A549 (cell line): ENCODE measurements at regions not wholly inside any gene's neighbourhood (a gene's known extent, or its start where the extent isn't known, plus 50 kb on each side); places are given as distances from the start of the nearest gene placed in this dataset.

ENCODE experiments used
- ATAC-seq, 2 experiments: fragments of 200-7000 bp in 1 of 2; fragments of >200 bp in 1 of 2; cut with Nextera tagmentation in 1 of 2; cut with Tn5 transposase in 1 of 2; 3 replicates each; pipeline versions ENCODE4 v1.8.0 to v1.9.1; 2018 to 2020; ENCODE audit warnings: mild to moderate bottlenecking in 1 of 2, moderate library complexity in 1 of 2
- CTCF ChIA-PET: fragments of 300-600 bp; sonication (Branson Sonifier 250); formaldehyde crosslinking; extraction: SDS; loops from one replicate; lab custom pipeline; 2021; ENCODE audit warnings: antibody characterized with exemption, inconsistent platforms; lab: Yijun Ruan, JAX
- POLR2A ChIA-PET: fragments of 350-600 bp; formaldehyde crosslinking; extraction: SDS; loops from one replicate; lab custom pipeline; 2021; ENCODE audit warnings: antibody characterized with exemption, inconsistent platforms; lab: Yijun Ruan, JAX
- DNase-seq, 2 experiments: peaks; one replicate each; pipeline versions ENCODE4 v3.0.0 to v3.0.0-alpha.2; 2011 to 2016; ENCODE audit warnings: low read depth in 1 of 2, low spot score in 1 of 2
- FAIRE-seq: peaks from 2 replicates; lab custom pipeline; 2011; peaks lifted over from hg19 to GRCh38; lab: Jason Lieb, UNC
- H3K27ac ChIP-seq, 2 experiments: fragments of >200 bp; sonication (Bioruptor Twin); formaldehyde crosslinking; 3 replicates each; pipeline ENCODE4 v1.5.1; 2016 to 2017
- H3K4me1 ChIP-seq: fragments of >200 bp; sonication (Bioruptor Twin); formaldehyde crosslinking; 3 replicates; pipeline ENCODE4 v1.6.1; 2016
- H3K4me2 ChIP-seq: fragments of >200 bp; sonication (Bioruptor Twin); formaldehyde crosslinking; 3 replicates; pipeline ENCODE4 v1.6.1; 2016
- H3K4me3 ChIP-seq: fragments of >200 bp; sonication (Bioruptor Twin); formaldehyde crosslinking; 3 replicates; pipeline ENCODE4 v1.5.1; 2016
- H3K9me3 ChIP-seq: fragments of >200 bp; sonication (Bioruptor Twin); formaldehyde crosslinking; 3 replicates; pipeline ENCODE4 v1.6.1; 2016
- CBX2 ChIP-seq: fragments of 200-600 bp; sonication (generic); IDR thresholded peaks from 2 replicates; pipeline ENCODE4 v1.6.1; 2016; ENCODE audit warnings: low read depth, mild to moderate bottlenecking, borderline replicate concordance
- CHD4 ChIP-seq: fragments of 200-600 bp; sonication (generic); IDR thresholded peaks from 2 replicates; pipeline ENCODE4 v1.6.1; 2016; ENCODE audit warnings: antibody characterized with exemption, mild to moderate bottlenecking, borderline replicate concordance
- EP300 ChIP-seq, 2 experiments: fragments of >200 bp; sonication (Bioruptor Twin); formaldehyde crosslinking; IDR thresholded peaks; 2 replicates in 1 of 2; 3 replicates in 1 of 2; pipeline ENCODE4 v1.6.1; 2016 to 2017
- FOSB ChIP-seq: fragments of 250-450 bp; sonication (Bioruptor Pico); IDR thresholded peaks from 2 replicates; pipeline ENCODE4 v1.5.0; 2020; ENCODE audit warnings: mild to moderate bottlenecking, moderate library complexity
- HOXB5 ChIP-seq: fragments of 250-450 bp; sonication (Bioruptor Pico); IDR thresholded peaks from 2 replicates; pipeline ENCODE4 v1.5.0; 2020; ENCODE audit warnings: mild to moderate bottlenecking, moderate library complexity
- MAZ ChIP-seq: fragments of 150-350 bp; IDR thresholded peaks from 2 replicates; pipeline ENCODE4 v1.6.1; 2014; ENCODE audit warnings: antibody characterized with exemption, low read depth, low read length, borderline replicate concordance
- MYC ChIP-seq: IDR thresholded peaks from 2 replicates; pipeline ENCODE4 v1.6.1; 2012; ENCODE audit warnings: mild to moderate bottlenecking, inconsistent platforms, low read length, improper control_type of control experiment, borderline replicate concordance
- NFE2L2 ChIP-seq: fragments of 150-350 bp; conservative IDR thresholded peaks from 2 replicates; pipeline ENCODE4 v1.6.1; 2014; ENCODE audit warnings: low read length
- RNF2 ChIP-seq: fragments of 200-600 bp; sonication (generic); IDR thresholded peaks from 2 replicates; pipeline ENCODE4 v1.6.1; 2016; ENCODE audit warnings: low read depth, mild to moderate bottlenecking, antibody characterized with exemption, moderate library complexity, borderline replicate concordance
- SREBF2 ChIP-seq: fragments of 450-650 bp; IDR thresholded peaks from 2 replicates; pipeline ENCODE4 v1.6.1; 2014; ENCODE audit warnings: mild to moderate bottlenecking, moderate library complexity
- ZC3H11A ChIP-seq: fragments of 450-650 bp; IDR thresholded peaks from 2 replicates; pipeline ENCODE4 v1.6.1; 2014; ENCODE audit warnings: antibody characterized with exemption, mild to moderate bottlenecking
- ZFP36 ChIP-seq: fragments of 450-650 bp; IDR thresholded peaks from 2 replicates; pipeline ENCODE4 v1.6.1; 2014; ENCODE audit warnings: borderline replicate concordance; ENCODE audit not compliant: partially characterized antibody
- WGBS: methylation state at CpG from one replicate; pipeline ENCODE4 v1.1.6; 2017; ENCODE audit errors: missing lambda C conversion rate; 5-methylcytosine and 5-hydroxymethylcytosine counted together
- TF ChIP-seq, protein P1 (sequence below): fragments of 250-450 bp; sonication (Bioruptor Pico); IDR thresholded peaks from 2 replicates; pipeline ENCODE4 v1.5.0; 2020; ENCODE audit warnings: low read depth, mild to moderate bottlenecking, moderate library complexity
- TF ChIP-seq, protein P2 (sequence below): fragments of >200 bp; sonication (Bioruptor Twin); formaldehyde crosslinking; IDR thresholded peaks from 2 replicates; pipeline ENCODE4 v1.6.1; 2016
- TF ChIP-seq, protein P3 (sequence below): IDR thresholded peaks from 2 replicates; pipeline ENCODE4 v1.6.1; 2012
- TF ChIP-seq, protein P4 (sequence below): fragments of 250-450 bp; sonication (Bioruptor Pico); IDR thresholded peaks from 2 replicates; pipeline ENCODE4 v1.5.0; 2021; ENCODE audit warnings: mild to moderate bottlenecking, moderate library complexity, borderline replicate concordance
- TF ChIP-seq, protein P5 (sequence below): fragments of 200-600 bp; sonication (generic); IDR thresholded peaks from 2 replicates; pipeline ENCODE4 v1.6.1; 2016; ENCODE audit warnings: antibody characterized with exemption, mild to moderate bottlenecking, moderate library complexity
- TF ChIP-seq, protein P6 (sequence below): fragments of 150-350 bp; IDR thresholded peaks from 2 replicates; pipeline ENCODE4 v1.6.1; 2014; ENCODE audit warnings: low read depth, mild to moderate bottlenecking, low read length

DNA sequence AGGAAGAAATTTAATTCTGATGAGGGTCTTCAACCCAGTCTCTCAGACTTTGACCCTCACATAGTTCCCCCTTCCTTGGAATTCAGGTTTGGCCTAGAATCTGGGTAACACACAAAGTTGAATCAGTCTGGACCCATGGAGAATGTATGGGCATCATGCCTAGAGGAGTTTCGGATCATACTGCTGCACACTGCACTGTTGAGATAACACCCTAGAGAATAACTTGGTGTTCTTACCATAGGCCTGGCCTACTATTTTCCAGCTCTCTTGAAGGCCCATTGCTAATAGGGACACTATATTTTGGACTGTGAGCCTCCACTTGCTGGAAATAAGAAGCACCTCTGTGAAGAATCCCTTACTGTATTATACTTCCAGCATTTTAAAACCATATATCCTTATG, 413.5 kb downstream of the PLK2 start (continued):
- TF ChIP-seq, protein P1, sequence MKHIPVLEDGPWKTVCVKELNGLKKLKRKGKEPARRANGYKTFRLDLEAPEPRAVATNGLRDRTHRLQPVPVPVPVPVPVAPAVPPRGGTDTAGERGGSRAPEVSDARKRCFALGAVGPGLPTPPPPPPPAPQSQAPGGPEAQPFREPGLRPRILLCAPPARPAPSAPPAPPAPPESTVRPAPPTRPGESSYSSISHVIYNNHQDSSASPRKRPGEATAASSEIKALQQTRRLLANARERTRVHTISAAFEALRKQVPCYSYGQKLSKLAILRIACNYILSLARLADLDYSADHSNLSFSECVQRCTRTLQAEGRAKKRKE (CRISPR knock-in tag): no peak
- TF ChIP-seq, protein P2, sequence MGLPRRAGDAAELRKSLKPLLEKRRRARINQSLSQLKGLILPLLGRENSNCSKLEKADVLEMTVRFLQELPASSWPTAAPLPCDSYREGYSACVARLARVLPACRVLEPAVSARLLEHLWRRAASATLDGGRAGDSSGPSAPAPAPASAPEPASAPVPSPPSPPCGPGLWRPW: no peak
- TF ChIP-seq ZFP36 (no peak), SREBF2 (no peak)

DNA sequence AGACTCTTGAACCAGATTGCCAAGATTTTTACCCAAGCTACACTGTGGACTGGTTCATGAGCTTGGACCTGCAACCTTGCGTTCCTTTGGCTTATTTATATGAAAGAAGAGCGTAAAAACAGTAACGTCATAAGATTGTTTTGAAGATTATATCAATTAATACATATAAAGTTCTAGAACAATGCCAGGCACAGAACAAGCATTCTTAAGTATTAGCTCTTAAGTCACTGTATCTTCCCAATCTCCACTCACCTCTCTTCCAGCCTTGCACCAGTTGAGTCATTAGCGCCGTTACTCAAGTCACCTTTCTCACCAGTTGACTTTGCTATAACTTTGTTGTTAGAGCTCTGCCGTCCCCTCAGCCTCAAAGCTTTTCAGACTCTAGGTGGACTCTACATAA, 415.7 kb downstream of the PLK2 start:
- TF ChIP-seq CHD4: no peak
- DNase-seq (no peak), FAIRE-seq (no peak), ATAC-seq (no peak)
- Histone ChIP-seq H3K4me1 (peaks cover 17% of the 10 kb centered on the region; the same call in 2 of the 3 replicates), H3K27ac (no peak overlapping the region), H3K4me2 (no peak overlapping the region), H3K9me3 (no peaks in the 10 kb centered on the region), H3K4me3 (no peak overlapping the region)
- 82% methylated on average over 6 of the region's 6 CpGs for WGBS
- ChIA-PET CTCF (interaction anchor here (1.0 to 1.1 kb wide), 2 partner anchors 10 to 28 kb away, joined by 3 to 4 read pairs; no protein-coding TSS in a partner anchor), POLR2A (no interaction called here)

DNA sequence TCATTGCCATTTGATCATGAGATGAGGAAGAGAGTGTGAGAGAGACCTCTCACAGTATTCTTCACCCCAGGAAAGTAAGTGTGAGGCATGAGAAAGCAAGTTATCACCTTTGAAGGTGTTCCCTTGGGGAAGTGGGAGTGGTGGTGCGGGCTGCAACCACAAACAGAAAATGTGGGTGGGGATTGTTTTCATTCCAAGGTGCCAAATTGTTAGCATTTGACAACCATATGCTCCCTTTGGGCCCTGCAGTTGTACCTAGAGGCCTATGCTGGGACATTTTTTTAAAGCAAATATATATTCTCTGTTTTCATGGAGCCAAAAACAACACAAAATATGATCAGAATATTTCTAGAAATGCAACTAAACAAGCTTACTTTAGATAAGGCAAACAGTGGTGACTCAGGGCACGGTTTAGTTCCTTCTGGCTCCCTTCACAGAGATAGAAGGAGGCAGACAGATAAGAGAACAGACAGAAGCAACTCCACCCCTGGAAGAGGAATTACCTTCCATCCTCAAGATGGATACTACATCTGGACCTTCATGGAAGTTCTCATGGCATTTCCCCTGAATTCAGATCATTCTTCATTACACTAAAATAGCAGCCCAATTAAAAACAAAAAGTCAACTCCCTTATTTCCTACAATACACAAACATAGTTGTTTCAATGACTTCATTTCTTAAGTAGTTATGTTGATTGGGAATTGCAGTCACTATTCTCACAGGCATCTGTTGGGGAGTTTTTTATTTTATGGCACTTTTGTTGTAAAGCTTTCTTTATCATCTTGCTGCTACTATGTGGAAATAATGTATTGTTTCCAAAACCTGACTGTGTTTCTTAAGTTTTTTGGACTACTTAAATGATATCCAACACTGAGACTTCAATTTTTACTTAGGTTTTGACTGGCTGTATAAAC, 416.6 kb downstream of the PLK2 start:
- Histone ChIP-seq H3K4me2 (no peak overlapping the region), H3K4me3 (no peak overlapping the region), H3K4me1 (peaks cover 17% of the 10 kb centered on the region; the same call in 2 of the 3 replicates), H3K27ac (0 out of 6 replicates have a peak overlapping the region, but pooled peaks of 1 of the 2 experiments have one; percentile 21), H3K9me3 (no peaks in the 10 kb centered on the region)
- ATAC-seq: no peak
- peak in 1 of 2 experiments; percentile 10 for DNase-seq
- FAIRE-seq: no peak
- ChIA-PET CTCF (interaction anchor here (0.6 to 1.1 kb wide), 3 partner anchors 11 to 29 kb away, joined by 3 to 4 read pairs (median 3); no protein-coding TSS in a partner anchor), POLR2A (interaction anchor here (0.5 kb wide), 1 partner anchor 20 kb away, joined by 3 read pairs; no protein-coding TSS in a partner anchor)
- TF ChIP-seq, protein P3, sequence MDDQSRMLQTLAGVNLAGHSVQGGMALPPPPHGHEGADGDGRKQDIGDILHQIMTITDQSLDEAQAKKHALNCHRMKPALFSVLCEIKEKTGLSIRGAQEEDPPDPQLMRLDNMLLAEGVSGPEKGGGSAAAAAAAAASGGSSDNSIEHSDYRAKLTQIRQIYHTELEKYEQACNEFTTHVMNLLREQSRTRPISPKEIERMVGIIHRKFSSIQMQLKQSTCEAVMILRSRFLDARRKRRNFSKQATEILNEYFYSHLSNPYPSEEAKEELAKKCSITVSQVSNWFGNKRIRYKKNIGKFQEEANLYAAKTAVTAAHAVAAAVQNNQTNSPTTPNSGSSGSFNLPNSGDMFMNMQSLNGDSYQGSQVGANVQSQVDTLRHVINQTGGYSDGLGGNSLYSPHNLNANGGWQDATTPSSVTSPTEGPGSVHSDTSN: no peak
- TF ChIP-seq EP300 (IDR thresholded peaks at IDR 0.05) (no peak), ZC3H11A (no peak), RNF2 (no peak), FOSB (no peak), MAZ (no peak), CBX2 (no peak), HOXB5 (CRISPR knock-in tag) (no peak), NFE2L2 (no peak), MYC (no peak)
- TF ChIP-seq, protein P4, sequence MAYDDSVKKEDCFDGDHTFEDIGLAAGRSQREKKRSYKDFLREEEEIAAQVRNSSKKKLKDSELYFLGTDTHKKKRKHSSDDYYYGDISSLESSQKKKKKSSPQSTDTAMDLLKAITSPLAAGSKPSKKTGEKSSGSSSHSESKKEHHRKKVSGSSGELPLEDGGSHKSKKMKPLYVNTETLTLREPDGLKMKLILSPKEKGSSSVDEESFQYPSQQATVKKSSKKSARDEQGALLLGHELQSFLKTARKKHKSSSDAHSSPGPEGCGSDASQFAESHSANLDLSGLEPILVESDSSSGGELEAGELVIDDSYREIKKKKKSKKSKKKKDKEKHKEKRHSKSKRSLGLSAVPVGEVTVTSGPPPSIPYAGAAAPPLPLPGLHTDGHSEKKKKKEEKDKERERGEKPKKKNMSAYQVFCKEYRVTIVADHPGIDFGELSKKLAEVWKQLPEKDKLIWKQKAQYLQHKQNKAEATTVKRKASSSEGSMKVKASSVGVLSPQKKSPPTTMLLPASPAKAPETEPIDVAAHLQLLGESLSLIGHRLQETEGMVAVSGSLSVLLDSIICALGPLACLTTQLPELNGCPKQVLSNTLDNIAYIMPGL: no peak
- TF ChIP-seq, protein P5, sequence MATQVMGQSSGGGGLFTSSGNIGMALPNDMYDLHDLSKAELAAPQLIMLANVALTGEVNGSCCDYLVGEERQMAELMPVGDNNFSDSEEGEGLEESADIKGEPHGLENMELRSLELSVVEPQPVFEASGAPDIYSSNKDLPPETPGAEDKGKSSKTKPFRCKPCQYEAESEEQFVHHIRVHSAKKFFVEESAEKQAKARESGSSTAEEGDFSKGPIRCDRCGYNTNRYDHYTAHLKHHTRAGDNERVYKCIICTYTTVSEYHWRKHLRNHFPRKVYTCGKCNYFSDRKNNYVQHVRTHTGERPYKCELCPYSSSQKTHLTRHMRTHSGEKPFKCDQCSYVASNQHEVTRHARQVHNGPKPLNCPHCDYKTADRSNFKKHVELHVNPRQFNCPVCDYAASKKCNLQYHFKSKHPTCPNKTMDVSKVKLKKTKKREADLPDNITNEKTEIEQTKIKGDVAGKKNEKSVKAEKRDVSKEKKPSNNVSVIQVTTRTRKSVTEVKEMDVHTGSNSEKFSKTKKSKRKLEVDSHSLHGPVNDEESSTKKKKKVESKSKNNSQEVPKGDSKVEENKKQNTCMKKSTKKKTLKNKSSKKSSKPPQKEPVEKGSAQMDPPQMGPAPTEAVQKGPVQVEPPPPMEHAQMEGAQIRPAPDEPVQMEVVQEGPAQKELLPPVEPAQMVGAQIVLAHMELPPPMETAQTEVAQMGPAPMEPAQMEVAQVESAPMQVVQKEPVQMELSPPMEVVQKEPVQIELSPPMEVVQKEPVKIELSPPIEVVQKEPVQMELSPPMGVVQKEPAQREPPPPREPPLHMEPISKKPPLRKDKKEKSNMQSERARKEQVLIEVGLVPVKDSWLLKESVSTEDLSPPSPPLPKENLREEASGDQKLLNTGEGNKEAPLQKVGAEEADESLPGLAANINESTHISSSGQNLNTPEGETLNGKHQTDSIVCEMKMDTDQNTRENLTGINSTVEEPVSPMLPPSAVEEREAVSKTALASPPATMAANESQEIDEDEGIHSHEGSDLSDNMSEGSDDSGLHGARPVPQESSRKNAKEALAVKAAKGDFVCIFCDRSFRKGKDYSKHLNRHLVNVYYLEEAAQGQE: no peak
- TF ChIP-seq, protein P6, sequence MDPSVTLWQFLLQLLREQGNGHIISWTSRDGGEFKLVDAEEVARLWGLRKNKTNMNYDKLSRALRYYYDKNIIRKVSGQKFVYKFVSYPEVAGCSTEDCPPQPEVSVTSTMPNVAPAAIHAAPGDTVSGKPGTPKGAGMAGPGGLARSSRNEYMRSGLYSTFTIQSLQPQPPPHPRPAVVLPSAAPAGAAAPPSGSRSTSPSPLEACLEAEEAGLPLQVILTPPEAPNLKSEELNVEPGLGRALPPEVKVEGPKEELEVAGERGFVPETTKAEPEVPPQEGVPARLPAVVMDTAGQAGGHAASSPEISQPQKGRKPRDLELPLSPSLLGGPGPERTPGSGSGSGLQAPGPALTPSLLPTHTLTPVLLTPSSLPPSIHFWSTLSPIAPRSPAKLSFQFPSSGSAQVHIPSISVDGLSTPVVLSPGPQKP: no peak
- 46% methylated on average over 2 of the region's 2 CpGs for WGBS
